ENCODE measurements at regions not wholly inside any gene's neighbourhood (a gene's known extent, or its start where the extent isn't known, plus 50 kb on each side); places are given as distances from the start of the nearest gene placed in this dataset.

DNA sequence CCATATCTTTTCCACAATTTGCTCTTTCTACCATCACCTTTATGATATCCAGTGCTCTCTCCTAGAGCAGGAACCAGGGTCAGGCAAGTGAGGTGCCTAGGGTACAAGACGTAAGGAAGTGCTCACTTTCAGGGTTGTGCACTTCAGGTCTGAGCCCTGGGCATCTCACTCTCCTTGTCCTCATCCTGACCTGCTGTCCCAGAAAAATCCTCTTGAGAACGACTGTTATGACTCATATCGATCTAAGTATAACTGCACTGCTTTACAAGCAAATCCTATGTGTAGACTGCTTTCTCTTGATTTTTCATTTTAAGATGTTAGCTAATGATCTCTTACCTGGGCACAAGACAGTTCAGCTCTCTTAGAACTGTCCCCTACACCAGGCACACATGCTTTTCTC, 100.1 kb downstream of the TMEM100 start:
- Mint-ChIP-seq H3K36me3 (ENCODE audit: insufficient read depth) (no peaks in the 10 kb centered on the region), H3K4me1 (ENCODE audit: low read depth in 2 of 2) (no peaks in the 10 kb centered on the region), H3K9me3 (no peaks in the 10 kb centered on the region), H3K27ac (no peak overlapping the region), H3K4me3 (no peak overlapping the region), H3K27me3 (peaks cover 18 to 23% of the 10 kb centered on the region in 2 donors)
- ATAC-seq (replicated peaks), result no peak
- DNase-seq, result no peak

DNA sequence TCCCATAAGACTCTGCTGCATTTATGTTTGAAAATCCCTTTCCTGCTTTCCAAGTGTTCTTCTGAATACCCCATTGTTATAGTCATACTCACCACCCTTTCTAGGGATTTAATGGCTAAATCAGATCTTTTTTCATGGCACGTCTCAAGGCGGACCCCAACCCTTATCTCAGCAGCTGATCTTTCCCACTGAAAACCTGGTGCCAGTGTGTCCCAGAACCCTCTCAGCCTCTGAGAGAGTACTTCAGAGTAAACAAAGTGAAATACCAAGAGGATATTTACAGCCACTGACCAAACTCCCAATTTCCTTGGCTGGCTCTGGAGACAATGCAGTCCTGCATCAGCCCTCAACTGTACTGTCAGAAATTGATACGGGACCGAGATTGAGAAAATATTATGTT, 101.7 kb downstream of the TMEM100 start:
- Mint-ChIP-seq H3K36me3 (ENCODE audit: insufficient read depth) (no peaks in the 10 kb centered on the region), H3K4me1 (ENCODE audit: low read depth in 2 of 2) (no peaks in the 10 kb centered on the region), H3K4me3 (no peak overlapping the region), H3K9me3 (no peaks in the 10 kb centered on the region), H3K27me3 (peaks cover 18 to 23% of the 10 kb centered on the region in 2 donors), H3K27ac (no peak overlapping the region)
- ATAC-seq (replicated peaks) (no peak), DNase-seq (no peak)

DNA sequence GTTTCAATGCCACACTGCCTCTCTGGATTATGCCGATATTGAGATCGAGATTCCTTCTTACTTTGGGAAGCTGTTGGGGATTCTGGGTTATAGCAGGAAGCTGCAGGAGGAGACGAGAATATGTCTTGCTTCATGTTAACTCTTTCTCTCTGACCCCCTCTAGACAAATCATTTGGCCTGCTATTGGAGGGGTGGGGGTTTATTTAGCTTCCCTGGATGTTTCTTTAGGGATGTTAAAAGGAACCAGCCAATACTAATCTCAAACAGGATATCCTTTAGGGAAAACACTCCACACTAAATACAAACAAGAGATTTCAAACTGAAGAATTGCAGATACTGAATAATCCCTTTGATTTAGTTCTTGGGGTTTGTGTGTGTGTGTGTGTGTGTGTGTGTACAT, 102.6 kb downstream of the TMEM100 start:
- ATAC-seq (replicated peaks) (no peak), DNase-seq (no peak)
- Mint-ChIP-seq H3K4me1 (ENCODE audit: low read depth in 2 of 2) (no peaks in the 10 kb centered on the region), H3K9me3 (no peaks in the 10 kb centered on the region), H3K27ac (no peak overlapping the region), H3K27me3 (peaks cover 18 to 23% of the 10 kb centered on the region in 2 donors), H3K4me3 (no peak overlapping the region), H3K36me3 (ENCODE audit: insufficient read depth) (no peaks in the 10 kb centered on the region)

DNA sequence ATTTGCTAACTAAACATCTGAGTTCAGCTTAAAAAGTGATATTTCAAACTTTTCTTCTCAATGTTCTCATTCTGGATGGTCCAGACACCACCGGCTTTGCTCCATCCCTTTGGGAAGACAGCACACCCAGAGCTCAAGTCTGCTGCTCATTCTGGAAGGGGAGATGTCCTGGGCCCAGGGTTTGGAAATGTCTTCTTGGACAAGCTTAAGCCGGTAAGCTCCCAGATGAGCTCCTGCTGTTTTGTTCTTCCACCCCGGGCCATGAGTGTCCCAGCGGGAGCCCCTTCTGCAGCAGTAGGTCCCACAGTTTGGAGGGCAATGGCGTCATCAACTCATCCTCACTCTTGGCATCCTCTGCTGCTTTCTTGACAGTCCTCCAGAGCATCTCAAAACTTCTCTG, 105.2 kb downstream of the TMEM100 start:
- H3K4me3 Mint-ChIP-seq, result no peak overlapping the region
- H3K27ac Mint-ChIP-seq, result no peak overlapping the region
- no peaks in the 10 kb centered on the region for H3K9me3 Mint-ChIP-seq
- no peak for ATAC-seq (replicated peaks)
- no peaks in the 10 kb centered on the region for H3K4me1 Mint-ChIP-seq (ENCODE audit: low read depth in 2 of 2)
- DNase-seq, result no peak
- peaks cover 11 to 14% of the 10 kb centered on the region in 2 donors for H3K27me3 Mint-ChIP-seq
- H3K36me3 Mint-ChIP-seq (ENCODE audit: insufficient read depth), result no peaks in the 10 kb centered on the region

DNA sequence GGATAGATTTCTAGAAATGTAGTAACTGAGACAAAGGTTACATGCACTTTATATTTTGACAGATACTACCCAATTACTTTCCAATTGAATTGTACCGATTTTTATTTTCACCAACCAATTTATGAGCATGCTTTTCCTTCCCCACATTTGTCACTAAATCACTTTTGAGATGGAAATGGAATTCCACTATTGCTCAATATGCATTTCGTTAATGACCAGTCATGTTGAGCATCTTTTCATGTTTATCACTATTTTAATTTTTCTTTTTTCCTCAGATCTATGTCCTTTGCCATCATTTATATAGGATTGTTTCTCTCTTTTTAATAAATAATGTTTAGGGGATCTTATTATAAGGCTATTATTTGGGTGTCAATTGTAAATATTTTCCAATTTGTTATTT, 102.8 kb upstream of the SMIM36 start:
- ATAC-seq (replicated peaks), result no peak
- no peaks in the 10 kb centered on the region for H3K4me1 Mint-ChIP-seq (ENCODE audit: low read depth in 2 of 2)
- no peaks in the 10 kb centered on the region for H3K9me3 Mint-ChIP-seq
- peaks cover 10 to 13% of the 10 kb centered on the region in 2 donors for H3K27me3 Mint-ChIP-seq
- H3K4me3 Mint-ChIP-seq, result no peak overlapping the region
- no peak overlapping the region for H3K27ac Mint-ChIP-seq
- DNase-seq, result no peak
- no peaks in the 10 kb centered on the region for H3K36me3 Mint-ChIP-seq (ENCODE audit: insufficient read depth)

DNA sequence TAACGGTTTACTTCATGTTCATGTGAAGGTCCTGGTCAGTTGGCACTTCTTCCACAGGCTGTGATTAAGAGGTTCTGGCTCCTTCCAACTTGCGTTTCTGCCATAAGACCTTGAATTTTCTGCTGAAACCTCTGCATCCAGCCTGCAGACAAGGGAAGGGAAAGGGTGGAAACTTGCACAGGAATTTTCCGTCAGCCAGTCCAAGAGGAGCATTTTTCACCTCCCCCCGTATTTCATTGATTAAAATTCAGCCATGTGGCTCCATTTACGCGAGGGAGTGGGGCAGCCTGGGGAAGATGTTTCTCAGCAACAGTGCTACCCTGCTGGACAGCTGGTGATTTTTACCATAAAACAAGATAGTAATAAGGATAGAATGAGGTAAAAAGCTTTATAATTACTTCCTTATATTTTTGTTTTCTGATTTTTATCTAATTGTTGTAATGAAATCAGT, 101.5 kb upstream of the SMIM36 start:
- Mint-ChIP-seq H3K9me3 (no peaks in the 10 kb centered on the region), H3K4me1 (ENCODE audit: low read depth in 2 of 2) (no peaks in the 10 kb centered on the region), H3K27me3 (peaks cover 0 to 1% of the 10 kb centered on the region in 2 donors), H3K4me3 (no peak overlapping the region), H3K36me3 (ENCODE audit: insufficient read depth) (no peaks in the 10 kb centered on the region), H3K27ac (no peak overlapping the region)
- ATAC-seq (replicated peaks) (no peak), DNase-seq (no peak)

DNA sequence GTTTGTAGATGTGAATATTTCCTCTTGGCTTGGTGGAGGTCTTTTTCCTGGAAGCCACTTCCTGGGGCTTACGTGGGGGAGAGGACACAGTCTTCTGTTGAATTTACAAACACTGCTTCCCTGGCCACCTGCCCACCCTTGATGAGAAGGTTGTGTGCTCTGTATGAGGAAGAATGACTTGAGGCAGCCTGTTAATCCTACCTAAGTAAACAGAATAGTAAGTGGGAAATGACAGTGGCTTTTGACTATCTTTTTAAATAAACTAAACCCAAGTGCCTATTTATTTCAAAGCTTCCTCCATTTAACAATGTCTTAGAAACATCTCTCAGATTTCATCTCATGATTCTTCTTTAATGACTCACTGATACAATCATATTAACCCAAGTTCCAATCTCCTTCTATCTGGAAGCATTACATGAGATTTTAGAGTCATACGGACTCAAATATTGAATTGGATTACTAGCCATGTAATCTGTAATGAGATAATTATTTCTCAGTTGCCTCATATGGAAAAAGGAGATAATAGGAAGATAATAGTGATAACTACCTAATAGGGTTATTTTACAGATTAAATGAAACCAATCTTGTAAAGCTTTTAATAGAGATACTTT, 96.6 kb upstream of the SMIM36 start:
- Mint-ChIP-seq H3K9me3 (no peaks in the 10 kb centered on the region), H3K4me3 (no peak overlapping the region), H3K27me3 (peaks cover 27 to 34% of the 10 kb centered on the region in 2 donors), H3K27ac (no peak overlapping the region), H3K36me3 (ENCODE audit: insufficient read depth) (no peaks in the 10 kb centered on the region), H3K4me1 (ENCODE audit: low read depth in 2 of 2) (no peaks in the 10 kb centered on the region)
- DNase-seq, result no peak
- ATAC-seq (replicated peaks), result no peak

DNA sequence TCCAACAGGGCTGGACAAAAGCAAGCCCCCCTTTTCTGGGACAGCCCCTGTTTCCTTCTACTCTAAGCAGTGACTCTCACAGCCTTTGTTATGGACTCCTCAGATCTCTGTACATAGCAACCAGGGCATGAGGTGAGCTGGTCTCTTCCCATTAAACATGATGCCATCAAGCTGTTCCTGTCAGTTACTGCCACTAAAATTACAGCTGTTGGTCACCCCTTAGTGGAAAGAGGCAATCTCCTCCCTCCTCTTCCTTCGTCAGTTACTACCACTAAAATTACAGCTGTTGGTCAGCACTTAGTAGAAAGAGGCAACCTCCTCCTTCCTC, 95.2 kb upstream of the SMIM36 start:
- H3K27ac Mint-ChIP-seq, result no peak overlapping the region
- H3K36me3 Mint-ChIP-seq (ENCODE audit: insufficient read depth), result no peaks in the 10 kb centered on the region
- no peak for DNase-seq
- no peaks in the 10 kb centered on the region for H3K4me1 Mint-ChIP-seq (ENCODE audit: low read depth in 2 of 2)
- peaks cover 27 to 34% of the 10 kb centered on the region in 2 donors for H3K27me3 Mint-ChIP-seq
- no peak for ATAC-seq (replicated peaks)
- H3K9me3 Mint-ChIP-seq, result no peaks in the 10 kb centered on the region
- H3K4me3 Mint-ChIP-seq, result no peak overlapping the region

DNA sequence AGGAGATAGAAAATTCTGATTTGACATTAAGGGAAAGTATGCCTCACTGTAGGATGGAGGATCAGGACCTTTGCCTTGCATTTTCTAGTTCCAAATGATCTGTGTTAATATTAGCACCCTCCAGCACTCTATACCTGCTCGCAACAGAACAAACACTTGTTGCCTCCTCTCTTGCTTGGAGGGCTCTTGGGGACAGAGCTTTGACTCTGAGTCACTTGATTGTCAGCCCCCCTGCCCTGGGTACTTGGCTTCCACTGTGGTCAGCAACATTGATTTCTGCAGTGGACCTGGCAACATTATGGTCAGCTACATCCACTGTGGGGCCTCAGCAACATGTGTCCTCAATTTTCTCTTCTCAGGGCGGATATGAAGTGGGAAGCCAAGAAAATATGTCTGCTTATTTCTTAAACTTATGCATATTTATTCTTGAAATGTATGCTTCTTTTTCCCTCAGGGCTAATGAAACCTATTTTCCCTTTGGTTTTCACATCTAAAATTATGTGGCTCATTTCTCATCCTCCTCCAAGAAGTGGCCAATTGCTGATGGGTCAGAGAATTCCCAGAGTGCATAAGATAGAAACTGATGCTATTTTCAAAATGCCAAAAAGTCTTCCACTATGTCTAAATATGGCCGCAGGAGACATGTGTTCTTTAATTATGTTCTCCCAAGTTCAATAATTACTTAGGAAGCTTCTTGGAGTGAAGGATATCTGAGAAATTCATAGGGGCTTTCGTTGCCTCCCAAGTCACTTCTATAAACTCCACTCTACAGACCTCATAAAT, 94.6 kb upstream of the SMIM36 start:
- no peak overlapping the region for H3K27ac Mint-ChIP-seq
- DNase-seq, result no peak
- ATAC-seq (replicated peaks), result no peak

DNA sequence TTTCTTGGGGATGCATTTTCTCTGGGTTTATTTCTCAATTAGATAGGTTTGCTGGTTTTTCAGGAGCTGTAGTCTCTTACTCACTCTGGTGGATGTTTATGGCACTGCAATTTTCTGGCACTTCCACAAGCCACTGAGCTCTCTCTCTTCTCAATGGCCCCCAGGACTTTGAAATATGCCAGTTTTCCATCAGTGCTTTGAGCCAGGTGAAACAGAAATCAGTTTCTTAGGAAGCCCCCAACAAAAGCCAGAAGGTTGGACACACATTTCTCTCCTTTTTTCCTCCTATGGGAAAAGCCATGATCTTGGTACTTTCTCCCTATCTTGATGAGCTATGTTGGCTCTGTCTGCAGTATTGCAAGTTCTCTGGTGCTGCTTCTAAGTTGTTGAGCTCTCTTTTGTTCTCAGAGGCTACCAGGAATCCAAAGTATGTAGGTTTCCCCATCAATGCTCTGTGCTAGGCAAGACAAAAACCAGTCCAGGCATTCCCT, 90.7 kb upstream of the SMIM36 start:
- no peaks in the 10 kb centered on the region for H3K4me1 Mint-ChIP-seq (ENCODE audit: low read depth in 2 of 2)
- ATAC-seq (replicated peaks) (no peak), DNase-seq (no peak)
- no peak overlapping the region for H3K27ac Mint-ChIP-seq
- H3K9me3 Mint-ChIP-seq, result peaks cover 0 to 8% of the 10 kb centered on the region in 2 donors
- no peaks in the 10 kb centered on the region for H3K36me3 Mint-ChIP-seq (ENCODE audit: insufficient read depth)
- H3K4me3 Mint-ChIP-seq, result no peak overlapping the region
- H3K27me3 Mint-ChIP-seq, result peaks cover 21 to 27% of the 10 kb centered on the region in 2 donors

More for the DNA sequence above, 94.6 kb upstream of the SMIM36 start:
- Mint-ChIP-seq H3K27me3 (peaks cover 27 to 34% of the 10 kb centered on the region in 2 donors), H3K9me3 (no peaks in the 10 kb centered on the region), H3K4me1 (ENCODE audit: low read depth in 2 of 2) (no peaks in the 10 kb centered on the region), H3K4me3 (no peak overlapping the region), H3K36me3 (ENCODE audit: insufficient read depth) (no peaks in the 10 kb centered on the region)

DNA sequence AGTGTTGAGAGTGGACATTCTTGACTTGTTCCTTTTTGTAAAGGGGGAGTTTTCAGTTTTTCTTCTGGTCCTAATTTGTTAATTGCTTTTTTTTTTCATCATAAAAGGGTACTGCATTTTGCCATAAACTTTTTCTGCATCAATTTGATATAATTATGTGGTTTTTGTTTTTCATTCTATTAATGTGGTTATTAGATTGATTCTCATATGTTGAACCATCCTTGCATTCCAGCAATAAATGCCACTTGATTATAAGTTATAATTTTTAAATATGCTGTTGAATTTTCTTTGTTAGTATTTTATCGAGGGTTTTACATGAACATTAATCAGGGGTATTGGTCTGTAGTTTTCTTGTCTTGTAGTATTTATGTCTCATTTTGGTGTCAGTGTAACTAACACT, 87.2 kb upstream of the SMIM36 start:
- Mint-ChIP-seq H3K4me1 (ENCODE audit: low read depth in 2 of 2) (no peaks in the 10 kb centered on the region), H3K9me3 (peaks cover 2 to 8% of the 10 kb centered on the region in 2 donors), H3K36me3 (ENCODE audit: insufficient read depth) (peaks cover 3% of the 10 kb centered on the region), H3K27ac (no peak overlapping the region), H3K4me3 (no peak overlapping the region), H3K27me3 (peaks cover 12% of the 10 kb centered on the region in 2 donors)
- ATAC-seq (replicated peaks), result no peak
- no peak for DNase-seq

DNA sequence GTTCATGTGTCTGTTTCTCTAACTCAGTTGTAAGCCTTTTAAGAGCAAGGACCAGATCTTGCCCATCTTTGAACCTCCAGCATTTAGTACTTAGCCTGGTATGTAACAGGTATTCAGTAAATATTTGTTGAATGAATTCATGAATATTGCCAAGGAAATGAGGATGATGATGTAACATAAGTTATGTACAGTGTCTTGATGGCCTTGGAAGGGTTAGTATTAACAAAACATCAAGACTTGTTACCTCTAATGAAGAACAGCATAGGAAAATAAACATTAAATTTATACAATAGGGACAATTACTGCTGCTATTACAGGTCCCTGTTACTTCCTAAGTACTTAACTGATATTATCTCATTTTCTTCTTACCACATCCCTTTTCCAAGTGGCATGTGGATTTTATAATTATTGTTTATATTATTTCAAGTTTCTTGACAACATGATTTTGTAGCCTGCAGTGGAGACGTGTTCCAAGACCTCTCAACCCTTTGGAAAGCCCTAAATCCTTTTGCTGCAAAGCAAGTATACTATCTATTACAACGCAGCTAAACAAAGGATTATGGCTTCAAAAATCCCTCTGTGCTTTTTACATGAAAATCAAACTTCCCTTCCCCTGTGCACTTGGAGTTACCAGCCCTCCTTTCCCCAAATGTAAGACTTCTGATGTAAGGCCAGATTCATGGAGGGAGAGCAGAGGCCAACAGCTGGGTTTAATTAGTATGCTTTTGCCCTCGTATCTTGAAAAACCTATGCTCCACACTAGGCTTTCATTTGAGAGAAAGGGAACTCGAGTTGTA, 77.4 kb upstream of the SMIM36 start:
- DNase-seq, result no peak
- H3K27me3 Mint-ChIP-seq, result peaks cover 0 to 8% of the 10 kb centered on the region in 2 donors
- no peak overlapping the region for H3K27ac Mint-ChIP-seq

DNA sequence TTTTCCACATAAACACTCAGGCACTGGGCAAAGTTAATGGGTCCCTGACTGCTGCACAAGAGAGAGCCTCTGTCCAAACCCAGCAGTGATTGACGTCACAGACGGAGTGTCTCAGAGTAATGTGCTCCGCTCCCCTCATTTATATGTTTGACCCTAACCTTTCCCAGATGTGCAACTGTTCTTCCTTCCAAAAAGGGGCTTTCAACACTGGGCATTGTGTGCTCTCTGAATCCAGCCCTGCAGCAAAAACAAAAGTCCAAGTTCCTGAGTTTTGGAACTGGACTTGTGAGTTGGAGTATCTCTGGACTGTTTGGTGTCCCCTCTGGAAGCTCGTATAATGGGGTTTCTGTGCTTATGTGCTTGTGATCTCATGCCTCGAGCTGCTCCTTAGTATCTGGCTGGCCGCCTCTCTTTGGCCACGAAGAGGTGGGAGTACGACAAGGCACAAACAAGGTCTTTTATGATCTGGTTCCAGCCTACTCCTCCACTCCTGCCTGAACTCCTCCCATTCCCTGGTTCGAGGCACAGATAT, 76.4 kb upstream of the SMIM36 start:
- no peaks in the 10 kb centered on the region for H3K36me3 Mint-ChIP-seq (ENCODE audit: insufficient read depth)
- ATAC-seq (replicated peaks), result no peak
- no peaks in the 10 kb centered on the region for H3K9me3 Mint-ChIP-seq
- no peak overlapping the region for H3K27ac Mint-ChIP-seq
- no peak for DNase-seq
- no peaks in the 10 kb centered on the region for H3K4me1 Mint-ChIP-seq (ENCODE audit: low read depth in 2 of 2)
- peaks cover 0 to 8% of the 10 kb centered on the region in 2 donors for H3K27me3 Mint-ChIP-seq
- no peak overlapping the region for H3K4me3 Mint-ChIP-seq

More for the DNA sequence above, 77.4 kb upstream of the SMIM36 start:
- H3K4me3 Mint-ChIP-seq, result no peak overlapping the region
- H3K36me3 Mint-ChIP-seq (ENCODE audit: insufficient read depth), result no peaks in the 10 kb centered on the region
- no peaks in the 10 kb centered on the region for H3K4me1 Mint-ChIP-seq (ENCODE audit: low read depth in 2 of 2)
- no peaks in the 10 kb centered on the region for H3K9me3 Mint-ChIP-seq
- no peak for ATAC-seq (replicated peaks)
